Fibroblast of skin of scalp (primary cell): ENCODE measurements at regions not wholly inside any gene's neighbourhood (a gene's known extent, or its start where the extent isn't known, plus 50 kb on each side); places are given as distances from the start of the nearest gene placed in this dataset.

Source experiments
- DNase-seq: peaks from one replicate; pipeline ENCODE4 v3.0.0-alpha.2; 2013

- no peak for DNase-seq
These were observed 1042.5 kb upstream of the PCDH9 start for GRCh38 chr13:68272652-68273051.

GRCh38 chr13:68264692-68265091 is 1034.6 kb upstream of the PCDH9 start:
- no peak for DNase-seq

GRCh38 chr13:68261105-68261504 is 1031.0 kb upstream of the PCDH9 start:
- no peak for DNase-seq

- DNase-seq: peak; percentile 5
These were observed 1027.1 kb upstream of the PCDH9 start for GRCh38 chr13:68257111-68257842.

- DNase-seq: no peak
These were observed 1024.0 kb upstream of the PCDH9 start for GRCh38 chr13:68254151-68254550.

GRCh38 chr13:68234274-68234673 is 1004.1 kb upstream of the PCDH9 start:
- peak; percentile 1 for DNase-seq

- peak; percentile 17 for DNase-seq
These were observed 1002.4 kb upstream of the PCDH9 start for GRCh38 chr13:68232351-68233130.

GRCh38 chr13:68214691-68215415 is 984.7 kb upstream of the PCDH9 start:
- no peak for DNase-seq

GRCh38 chr13:68199271-68199670 is 969.1 kb upstream of the PCDH9 start:
- no peak for DNase-seq

GRCh38 chr13:68190818-68191217 is 960.7 kb upstream of the PCDH9 start:
- DNase-seq: peak; percentile 22

GRCh38 chr13:68185444-68186141 is 955.5 kb upstream of the PCDH9 start:
- DNase-seq: peak; percentile 7

GRCh38 chr13:68176475-68176874 is 946.3 kb upstream of the PCDH9 start:
- DNase-seq: peak; percentile 82

- DNase-seq: no peak
These were observed 944.8 kb upstream of the PCDH9 start for GRCh38 chr13:68174893-68175292.

- DNase-seq: no peak
These were observed 943.0 kb upstream of the PCDH9 start for GRCh38 chr13:68173111-68173510.

GRCh38 chr13:68170961-68171360 is 940.8 kb upstream of the PCDH9 start:
- DNase-seq: no peak

GRCh38 chr13:68168448-68168847 is 938.3 kb upstream of the PCDH9 start:
- no peak for DNase-seq

GRCh38 chr13:68160466-68160865 is 930.3 kb upstream of the PCDH9 start:
- peak; percentile 8 for DNase-seq

- DNase-seq: no peak
These were observed 922.3 kb upstream of the PCDH9 start for GRCh38 chr13:68152414-68152813.

- no peak for DNase-seq
These were observed 915.7 kb upstream of the PCDH9 start for GRCh38 chr13:68145852-68146251.

GRCh38 chr13:68128297-68128915 is 898.3 kb upstream of the PCDH9 start:
- no peak for DNase-seq

- no peak for DNase-seq
These were observed 894.9 kb upstream of the PCDH9 start for GRCh38 chr13:68125087-68125480.

- no peak for DNase-seq
These were observed 894.4 kb upstream of the PCDH9 start for GRCh38 chr13:68124437-68125086.
